NCI-H345 (cell line): ENCODE measurements at regions not wholly inside any gene's neighbourhood (a gene's known extent, or its start where the extent isn't known, plus 50 kb on each side); places are given as distances from the start of the nearest gene placed in this dataset.
A peak's percentile ranks its signal among the peaks of the same experiment; 100 is the strongest.

Experiments used
- DNase-seq: peaks from one replicate; lab custom pipeline; 2025; lab: John Stamatoyannopoulos, UW

DNA sequence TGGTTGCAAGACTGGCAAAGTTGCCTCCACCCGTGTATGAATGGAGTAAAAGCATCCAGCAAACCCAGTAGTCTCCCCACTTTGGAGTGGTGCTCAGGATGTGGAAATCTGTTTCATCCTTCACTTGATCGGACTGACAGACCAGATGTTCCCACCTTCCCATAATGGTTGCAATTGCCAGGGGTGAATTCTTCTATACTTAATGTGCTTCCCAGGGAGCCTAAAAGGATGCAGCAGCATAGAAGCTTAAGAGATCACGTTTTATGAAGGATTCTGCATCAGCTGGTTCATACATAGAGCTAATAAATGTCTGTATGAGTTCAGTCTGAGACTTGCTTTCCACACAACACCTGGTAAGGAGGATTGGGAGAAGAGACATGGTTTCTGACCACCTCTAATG is 198.8 kb upstream of the S1PR3 start:
- DNase-seq = no peak

DNA sequence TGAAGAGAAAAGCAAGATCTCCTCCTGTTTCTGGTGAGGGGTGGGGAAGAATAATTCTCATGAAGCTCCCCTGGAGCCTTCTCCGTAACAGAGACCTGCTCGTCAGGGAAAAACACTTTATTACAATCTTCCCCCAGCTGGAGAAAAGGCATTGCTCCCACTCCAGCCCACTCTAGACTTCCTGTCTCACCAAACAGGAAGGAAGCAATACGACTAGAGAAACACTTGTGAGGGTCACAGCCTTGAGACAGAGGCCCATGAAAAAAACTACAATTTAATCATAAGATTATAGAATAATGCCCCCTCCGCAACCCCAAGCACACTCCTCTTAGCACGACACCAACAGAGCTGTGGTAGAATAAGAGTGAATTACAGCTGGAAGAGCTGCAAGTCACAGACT is 197.2 kb upstream of the S1PR3 start:
- no peak for DNase-seq

DNA sequence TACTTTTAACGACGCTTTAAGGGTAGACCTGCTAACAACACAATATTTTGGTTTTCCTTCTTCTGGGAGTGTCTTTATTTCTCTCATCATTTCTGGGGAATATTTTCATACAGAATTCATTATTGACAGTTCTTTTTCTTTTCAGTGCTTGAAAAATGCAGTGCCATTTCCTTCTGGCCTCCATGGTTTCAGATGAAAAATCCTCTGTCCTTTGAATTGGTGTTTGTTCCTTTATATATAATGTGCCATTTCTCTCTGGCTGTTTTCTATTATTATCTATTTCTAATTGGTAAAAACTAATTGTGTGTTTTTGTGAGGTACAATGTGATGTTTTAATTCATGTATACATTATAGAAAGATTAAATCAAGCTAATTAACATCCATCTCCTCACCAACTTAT is 194.3 kb upstream of the S1PR3 start:
- DNase-seq = no peak

DNA sequence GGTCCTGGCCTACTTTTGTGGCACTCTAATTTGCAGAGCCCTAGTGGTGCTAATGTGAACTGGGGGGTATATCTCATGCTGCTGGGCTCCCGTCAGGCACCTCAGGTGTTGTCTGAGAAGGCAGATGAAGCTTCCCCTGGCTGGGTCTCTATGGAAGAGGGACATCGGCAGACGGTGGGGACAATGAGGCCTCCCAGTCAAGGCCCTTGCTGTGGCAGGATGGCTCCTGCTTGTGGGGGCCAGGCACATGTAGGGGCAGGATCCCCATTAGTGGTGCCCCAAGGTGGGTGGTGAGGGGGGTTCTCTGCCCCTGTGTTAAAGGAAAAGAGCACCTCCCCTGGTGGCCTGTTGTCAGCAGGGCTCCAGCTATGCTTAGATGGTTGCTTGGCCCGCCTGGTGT is 192.8 kb upstream of the S1PR3 start:
- no peak for DNase-seq

DNA sequence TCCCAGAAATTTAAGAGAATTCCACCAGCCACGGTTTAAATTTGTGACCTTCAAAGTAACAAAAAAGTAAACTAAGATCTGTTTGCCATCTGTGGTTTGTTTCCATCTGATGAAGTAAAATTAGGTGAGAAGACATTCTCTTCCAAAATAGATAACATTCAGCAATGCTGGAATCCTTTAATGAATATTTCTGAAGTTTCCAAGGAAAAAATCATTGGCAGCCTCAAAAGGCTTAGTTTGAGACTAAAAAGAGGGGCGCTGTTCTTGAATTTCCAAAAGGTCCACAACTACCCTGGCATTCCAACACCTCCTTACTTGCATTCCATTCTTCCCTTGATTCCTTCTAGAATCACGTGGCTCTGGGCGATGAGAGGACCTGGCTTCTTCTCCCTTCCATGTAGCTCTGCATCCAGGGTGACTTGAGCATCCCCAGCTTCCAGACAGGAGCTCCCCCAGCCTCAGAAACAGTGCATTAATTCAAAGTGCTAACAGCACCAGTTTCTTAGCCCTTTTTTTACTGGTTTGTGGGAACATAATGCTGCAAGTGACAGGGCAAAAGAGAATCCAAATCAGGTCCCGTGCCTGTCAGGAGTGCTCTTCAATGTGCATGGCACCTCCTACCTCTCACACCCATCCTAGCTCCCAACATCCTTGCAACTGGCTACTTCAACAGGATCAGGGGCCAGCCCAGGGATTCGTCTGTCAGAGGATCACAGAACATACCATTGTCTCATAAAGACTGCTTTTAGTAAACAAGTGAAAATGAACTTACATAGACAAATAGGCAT is 191.5 kb upstream of the S1PR3 start:
- DNase-seq = no peak

DNA sequence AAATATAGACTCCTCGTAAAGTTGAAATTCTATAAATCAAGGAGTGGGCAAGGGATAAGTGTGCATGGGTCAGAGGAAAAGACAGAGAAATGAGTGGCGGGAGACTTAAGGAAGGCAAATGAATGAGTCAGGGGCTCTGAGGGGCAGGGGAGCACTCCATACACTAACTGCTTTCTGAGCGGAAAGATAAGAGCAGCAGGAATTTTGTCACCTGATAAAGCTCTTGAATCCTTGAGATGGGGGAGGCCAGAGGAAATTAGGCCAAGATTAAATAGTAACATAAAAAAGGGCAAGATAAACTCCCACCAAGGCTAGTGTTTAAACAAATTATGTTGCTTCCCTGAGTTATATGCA is 191.0 kb upstream of the S1PR3 start:
- DNase-seq = no peak

DNA sequence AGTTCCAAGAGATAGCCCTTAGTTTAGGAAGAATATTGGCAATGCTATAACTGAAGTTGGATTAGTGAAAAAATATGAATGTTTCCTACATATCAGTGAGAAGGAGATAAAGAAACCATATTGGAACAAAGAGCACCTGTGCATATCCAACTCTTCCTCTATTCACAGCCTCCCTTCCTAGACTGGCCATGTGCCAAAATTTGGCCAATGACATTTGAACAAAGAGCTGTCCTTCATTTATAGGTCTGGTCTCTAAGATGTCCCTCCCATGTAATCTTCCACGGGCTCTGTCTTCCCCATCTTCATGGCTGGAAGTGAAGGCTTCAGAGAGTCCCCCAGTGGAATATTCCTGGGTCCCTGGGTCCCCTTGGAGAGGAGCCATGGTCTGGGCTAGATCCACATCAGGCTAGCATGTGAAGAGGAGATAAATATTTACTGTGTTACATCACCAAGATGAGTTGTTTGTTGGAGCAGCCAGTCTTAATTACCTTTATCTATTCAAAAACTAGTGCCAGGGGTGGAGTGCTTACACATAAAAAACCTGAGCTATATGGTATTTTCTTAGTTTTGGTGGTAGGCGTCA is 190.0 kb upstream of the S1PR3 start:
- no peak for DNase-seq

DNA sequence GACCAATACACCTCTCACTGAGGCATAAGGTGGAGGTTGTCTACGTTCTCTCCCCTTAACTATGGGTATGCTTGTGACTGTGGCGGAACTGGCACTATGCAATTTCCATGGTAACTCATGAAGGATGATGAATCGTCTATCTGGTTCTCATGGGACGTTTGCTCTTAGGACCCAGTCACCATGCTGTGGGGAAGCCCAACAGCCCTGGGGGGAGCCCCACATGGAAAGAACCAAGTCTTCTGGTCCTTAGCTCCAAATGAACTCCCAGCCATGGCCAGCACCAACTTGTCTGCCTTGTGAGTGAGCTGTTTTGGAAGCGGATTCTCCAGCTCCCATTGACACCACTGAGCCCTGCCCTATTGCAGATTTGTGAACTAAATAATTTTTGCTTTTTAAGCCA is 188.7 kb upstream of the S1PR3 start:
- DNase-seq = no peak

DNA sequence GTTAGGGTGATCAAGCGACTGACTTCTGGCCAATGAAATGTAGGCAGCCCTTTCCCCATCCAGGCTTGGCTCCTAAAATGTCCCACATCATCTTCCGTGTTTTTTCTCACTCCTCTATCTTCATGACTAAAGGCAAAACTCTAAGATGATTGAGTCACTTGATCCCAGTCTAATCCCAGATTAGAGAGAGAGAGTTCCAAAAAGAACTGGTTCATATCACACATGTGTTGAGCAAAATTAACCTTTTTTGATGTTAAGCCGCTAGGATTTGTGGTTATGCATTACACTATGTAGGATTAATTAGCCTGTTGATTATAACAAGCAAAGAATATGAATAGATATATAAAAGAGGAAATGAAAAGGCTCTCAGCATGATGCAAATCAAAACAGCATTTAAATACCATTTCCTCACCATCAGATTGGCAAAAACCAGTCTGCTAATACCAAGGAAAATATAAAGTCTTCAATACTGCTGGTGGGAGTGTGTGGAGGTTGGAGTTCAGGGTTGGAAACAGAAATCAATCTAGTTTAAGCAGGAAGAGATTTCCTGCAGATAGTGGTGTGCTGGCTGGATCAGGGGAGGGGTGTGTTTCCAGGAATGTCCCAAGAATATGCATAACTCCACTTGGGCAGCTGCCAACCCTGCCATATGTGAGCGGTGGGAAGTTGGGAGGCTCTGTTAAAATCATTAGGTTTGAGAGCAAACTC is 187.6 kb upstream of the S1PR3 start:
- DNase-seq = no peak

DNA sequence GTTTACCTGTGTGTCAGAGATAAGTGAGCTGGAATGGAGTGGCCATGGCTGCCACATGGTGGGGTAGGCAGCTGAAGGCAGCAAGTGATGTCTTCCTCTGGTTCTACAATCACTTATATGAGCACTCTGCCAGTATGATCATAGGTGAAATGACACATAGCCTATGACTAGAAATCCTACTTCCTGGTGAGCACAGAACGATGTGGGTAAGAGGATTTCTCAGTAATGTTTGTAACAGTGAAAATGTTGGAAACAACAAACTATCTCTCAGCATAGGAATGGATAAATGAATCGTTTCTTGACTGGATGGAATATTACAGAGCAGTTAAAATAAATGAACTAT is 187.0 kb upstream of the S1PR3 start:
- DNase-seq = no peak

DNA sequence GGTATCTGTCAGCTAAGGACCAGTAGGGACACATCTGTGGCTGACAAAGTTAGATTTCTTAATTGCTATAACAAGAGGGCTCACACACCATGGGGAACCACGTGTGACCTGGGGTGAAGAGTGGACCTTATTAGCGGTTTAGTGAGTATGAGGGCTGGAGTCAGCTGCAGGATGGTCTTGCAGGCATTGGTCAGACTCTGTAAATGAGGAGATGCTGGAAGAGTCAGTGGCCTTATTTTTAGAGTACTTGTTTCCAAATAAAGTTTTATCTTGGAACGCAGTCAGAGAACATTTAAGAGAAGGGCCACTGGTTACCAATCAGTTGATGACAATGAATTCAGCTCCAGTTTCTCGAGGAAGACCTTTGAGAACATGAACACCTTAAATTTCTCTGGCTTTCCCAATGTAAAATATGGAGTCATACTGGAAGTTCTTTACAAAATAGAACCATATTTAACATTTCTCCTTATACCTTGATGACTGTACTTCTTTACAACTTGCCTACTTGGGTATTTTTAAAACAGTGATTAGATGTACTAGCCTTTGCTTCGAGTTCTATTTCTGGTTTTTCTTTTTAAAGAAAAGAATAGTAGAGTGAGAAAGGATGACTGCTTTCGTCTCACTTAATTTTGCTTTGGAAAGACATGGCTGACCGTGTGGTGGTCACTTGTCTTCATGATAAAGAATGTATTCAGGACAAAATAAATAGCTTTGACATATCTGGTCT is 185.9 kb upstream of the S1PR3 start:
- no peak for DNase-seq

DNA sequence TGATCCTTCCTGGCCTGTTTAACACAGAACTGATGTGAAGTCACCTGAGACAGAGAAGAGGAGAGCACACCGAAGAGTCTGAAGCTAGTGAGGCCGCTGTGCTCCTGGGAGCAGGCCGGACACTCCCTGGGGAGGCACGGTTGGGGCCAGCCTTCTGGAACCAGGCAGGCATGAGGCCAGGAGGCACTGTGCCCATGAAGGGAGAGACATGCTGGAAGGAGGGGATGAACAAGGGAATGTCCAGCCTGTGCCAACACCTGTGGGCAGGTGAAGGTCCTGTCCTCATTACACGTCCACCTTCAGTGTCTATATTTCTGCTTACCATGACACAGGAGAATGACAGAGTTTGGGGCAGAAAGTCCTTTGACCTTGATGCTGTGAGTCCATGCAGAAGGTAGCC is 183.8 kb upstream of the S1PR3 start:
- no peak for DNase-seq

DNA sequence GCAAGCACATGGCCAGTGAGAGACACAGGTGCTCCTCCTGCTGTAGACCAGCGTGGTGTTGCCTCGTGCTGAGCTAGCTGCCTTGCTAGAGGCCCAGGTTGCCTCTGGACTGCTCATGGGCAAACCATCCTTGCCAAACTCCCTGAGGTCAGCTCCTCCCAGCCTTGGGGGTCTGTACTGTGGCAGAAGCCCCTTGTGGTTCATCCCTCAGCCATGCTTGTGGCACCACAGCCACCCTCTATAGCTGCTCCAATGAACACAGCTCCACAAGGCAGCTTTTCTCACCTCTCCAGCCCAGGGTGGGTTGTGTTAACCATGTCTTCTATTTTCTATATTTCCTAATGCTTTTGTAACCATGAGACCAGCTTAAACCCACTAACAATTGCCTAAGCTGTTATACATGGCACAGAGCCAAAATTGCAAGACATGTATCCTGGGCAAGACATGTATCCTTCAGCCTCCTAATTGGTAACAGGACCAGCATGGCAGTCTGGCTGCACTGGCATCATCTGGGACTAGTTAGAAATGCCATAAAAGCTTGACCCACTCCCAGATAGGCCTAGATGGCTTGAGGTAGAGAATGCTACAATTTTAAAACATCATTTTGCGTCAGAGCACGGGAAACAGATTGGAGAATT is 183.1 kb upstream of the S1PR3 start:
- peak; percentile 10 for DNase-seq

DNA sequence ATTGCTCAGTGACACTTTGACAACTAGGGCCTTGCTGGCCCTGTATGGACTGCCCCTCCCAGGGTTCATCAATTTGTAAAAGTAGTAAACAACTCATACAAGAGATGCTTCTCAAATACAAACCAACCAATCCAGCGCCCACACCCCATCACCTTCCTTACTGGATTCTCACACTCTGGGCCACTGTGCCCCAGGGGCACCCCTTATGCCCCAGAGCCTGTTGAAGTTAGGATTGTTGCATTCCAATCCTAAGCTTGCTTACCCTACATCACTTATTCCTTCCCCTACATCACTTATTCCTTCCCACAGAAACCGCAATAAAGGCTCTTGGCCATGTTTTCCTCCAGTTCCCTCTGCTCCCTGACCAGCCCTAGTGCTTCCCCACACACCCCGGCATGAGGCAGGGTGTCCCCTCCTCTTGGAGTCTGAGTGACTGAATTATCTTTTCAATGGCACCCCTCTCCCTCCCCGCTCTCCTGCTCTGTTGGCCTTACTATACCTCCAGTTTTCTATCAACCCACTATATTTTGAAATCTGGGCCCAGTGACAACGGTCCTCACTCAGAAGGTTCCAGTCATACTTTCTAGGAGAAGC is 182.4 kb upstream of the S1PR3 start:
- no peak for DNase-seq

DNA sequence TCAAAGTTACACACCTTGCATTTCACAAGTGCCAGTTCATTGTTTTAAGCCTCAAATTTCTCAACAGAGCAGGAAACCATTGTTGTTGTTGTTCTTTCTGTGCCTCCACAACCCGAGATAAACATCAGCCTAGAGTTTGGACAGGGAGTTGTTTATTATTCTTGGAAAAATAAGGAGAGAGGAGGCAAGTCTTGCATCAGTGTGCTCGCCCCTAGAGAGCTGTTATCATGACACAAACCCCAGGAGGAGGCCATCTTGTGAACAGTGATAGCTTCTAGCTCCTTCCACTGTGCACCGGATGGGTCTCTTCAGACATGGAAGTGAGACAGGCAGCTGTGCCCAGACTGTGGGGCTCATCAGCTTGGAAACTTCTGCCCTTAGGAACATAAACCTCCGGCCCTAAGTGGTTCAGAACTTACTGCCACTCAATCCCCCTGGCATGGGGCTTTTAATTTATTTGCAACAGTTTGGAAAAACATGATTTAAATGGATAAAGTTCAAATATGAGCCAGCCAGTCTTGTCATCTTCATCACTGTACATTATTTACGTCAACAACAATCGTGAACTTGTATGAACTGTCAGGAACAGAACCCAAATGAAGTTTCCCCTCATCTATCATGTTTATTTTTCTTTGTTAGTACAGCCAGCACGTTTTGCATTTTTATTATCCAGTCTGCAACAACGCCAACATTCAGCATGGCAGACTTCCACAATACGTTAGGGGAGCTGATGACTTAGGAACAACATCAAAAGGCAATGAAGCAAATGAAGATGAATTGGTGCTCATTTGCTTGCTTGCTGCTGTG is 181.7 kb upstream of the S1PR3 start:
- no peak for DNase-seq

DNA sequence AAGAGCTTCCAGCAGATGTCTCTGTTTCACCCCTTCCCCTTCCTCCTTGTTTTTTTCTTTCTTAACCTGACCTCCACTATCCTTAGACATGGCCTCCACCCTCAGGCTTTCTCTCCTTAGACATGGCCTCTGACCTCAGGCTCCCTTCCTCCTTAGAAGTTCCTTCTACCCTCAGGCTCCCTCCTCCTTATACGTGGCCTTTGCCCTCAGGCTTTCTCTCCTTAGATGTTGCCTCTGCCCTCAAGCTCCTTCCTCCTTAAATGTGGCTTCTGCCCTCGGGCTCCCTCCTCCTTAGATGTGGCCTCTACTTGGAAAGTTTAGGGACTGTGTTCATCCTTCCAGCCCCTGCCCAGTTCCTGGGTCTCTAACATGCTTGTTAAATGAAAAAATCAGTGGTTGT is 180.4 kb upstream of the S1PR3 start:
- no peak for DNase-seq

DNA sequence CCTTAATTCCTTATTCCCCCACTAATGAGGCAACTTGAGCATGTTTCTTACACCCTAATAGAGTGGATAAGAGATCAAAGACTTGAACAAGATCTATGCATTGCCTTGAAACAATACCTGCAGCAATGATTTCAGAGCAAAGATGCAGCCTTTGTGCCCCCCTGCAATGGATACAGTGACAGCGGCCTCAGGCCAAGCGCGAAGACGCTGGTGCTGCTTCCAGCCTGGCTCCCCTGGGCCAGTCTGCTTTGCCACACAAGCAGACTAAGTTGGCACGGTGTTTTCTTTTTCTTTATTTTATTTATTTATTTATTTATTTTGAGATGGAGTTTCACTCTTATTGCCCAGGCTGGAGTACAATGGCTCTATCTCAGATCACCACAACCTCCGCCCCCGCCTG is 179.8 kb upstream of the S1PR3 start:
- no peak for DNase-seq

DNA sequence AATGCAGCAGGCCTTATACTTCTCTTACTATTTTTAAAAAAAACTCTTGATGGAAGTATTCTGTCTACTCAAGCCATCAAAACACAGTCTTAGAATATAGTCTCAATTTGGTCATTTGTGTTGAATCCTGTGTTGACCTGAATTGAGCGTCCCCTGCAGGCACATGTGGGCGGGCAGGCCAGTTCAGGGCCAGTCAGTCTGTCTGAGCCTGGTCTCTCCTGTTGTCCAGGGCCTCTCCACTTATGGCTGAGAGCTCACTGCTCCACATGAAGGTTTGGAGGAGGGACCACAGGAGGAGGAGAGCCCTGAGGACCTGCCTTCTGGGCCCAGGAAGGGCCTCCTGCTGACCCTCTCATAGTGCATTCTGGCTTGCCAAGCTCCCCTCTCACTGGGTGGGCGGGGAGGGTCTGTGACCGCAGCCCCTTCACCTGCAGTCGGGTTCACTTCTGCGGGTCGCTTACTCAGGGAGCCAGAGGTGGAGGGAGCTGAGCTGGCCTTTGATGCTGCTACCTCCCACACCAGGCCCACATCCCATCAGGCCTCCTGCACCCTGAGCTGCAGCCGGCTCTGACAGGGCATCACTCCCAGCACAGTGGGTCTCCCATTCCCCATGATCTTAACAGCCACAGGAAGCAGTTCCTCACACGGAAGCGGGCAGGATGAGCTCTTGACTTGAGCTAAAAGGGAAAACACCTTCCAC is 178.2 kb upstream of the S1PR3 start:
- DNase-seq = no peak

DNA sequence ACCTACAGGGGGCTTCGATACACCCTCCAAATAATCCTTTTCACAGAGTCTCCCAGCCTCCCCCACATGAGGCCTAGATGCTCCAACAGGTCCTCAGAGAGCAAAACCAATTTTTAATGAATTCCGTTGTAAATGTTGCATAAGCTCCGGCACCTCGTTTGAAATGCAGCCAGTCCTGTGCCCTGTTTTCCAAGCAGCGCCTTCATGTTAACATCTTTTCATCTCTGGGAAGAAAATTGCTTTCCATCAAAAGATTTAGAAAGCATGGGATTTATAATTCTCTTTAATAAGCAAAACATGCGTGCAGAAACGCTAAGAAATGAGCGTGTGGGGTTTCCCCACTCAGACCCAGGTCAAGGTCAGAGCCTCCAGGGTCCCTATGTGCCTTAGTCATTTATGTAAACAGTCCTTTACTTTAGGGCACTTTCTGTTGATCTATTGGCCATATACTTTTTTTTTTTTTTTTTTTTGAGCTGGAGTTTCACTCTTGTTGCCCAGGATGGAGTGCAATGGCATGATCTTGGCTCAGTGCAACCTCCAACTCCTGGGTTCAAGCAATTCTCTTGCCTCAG is 177.5 kb upstream of the S1PR3 start:
- DNase-seq = no peak

DNA sequence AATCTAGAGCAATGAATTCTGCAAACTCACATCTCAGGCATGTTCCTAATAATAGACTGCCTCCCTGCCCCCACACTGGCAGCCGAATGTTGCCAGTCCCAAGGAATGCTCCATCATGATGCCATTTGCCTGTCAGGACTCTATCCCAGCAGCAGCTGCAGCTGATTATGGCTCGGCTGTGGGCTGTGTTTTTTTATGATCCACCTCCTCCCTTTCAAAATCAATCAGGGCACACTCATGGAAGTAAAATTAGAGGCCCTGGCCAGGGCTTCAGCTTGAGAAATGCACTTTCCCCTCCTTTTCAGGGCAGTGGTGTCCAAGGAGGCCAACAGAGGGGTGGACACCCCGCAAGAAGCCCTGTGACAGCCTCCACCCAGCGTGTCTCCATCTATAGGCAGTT is 176.7 kb upstream of the S1PR3 start:
- DNase-seq = no peak
